SK-N-SH treated with all-trans-retinoic acid at 6 μM for 48 hours (cell line): ENCODE measurements at regions not wholly inside any gene's neighbourhood (a gene's known extent, or its start where the extent isn't known, plus 50 kb on each side); places are given as distances from the start of the nearest gene placed in this dataset.

Experiments
- ATAC-seq: fragments of 200-7000 bp; cut with Tn5 transposase; 3 replicates; pipeline ENCODE4 v1.9.1; 2020; ENCODE audit warnings: mild to moderate bottlenecking, moderate library complexity
- ARNTL ChIP-seq: fragments of 450-650 bp; formaldehyde crosslinking; IDR thresholded peaks from 2 replicates; pipeline ENCODE4 v1.5.0; 2020; ENCODE audit warnings: low read depth, mild to moderate bottlenecking, moderate library complexity, borderline replicate concordance
- BACH2 ChIP-seq: fragments of 250-450 bp; sonication (Bioruptor Pico); IDR thresholded peaks from 2 replicates; pipeline ENCODE4 v1.9.0; 2021; ENCODE audit warnings: mild to moderate bottlenecking, borderline replicate concordance
- CSDC2 ChIP-seq: fragments of 250-450 bp; sonication (Bioruptor Pico); IDR thresholded peaks from 2 replicates; pipeline ENCODE4 v1.5.0; 2020; ENCODE audit warnings: mild to moderate bottlenecking, moderate library complexity
- ESRRG ChIP-seq: fragments of 250-450 bp; sonication (Bioruptor Pico); IDR thresholded peaks from 2 replicates; pipeline ENCODE4 v1.6.1; 2021; ENCODE audit warnings: mild to moderate bottlenecking
- GLIS3 ChIP-seq: fragments of 250-450 bp; sonication (Bioruptor Pico); IDR thresholded peaks from 2 replicates; pipeline ENCODE4 v1.5.0; 2020; ENCODE audit warnings: mild to moderate bottlenecking, moderate library complexity
- ISL1 ChIP-seq: fragments of 250-450 bp; sonication (Bioruptor Pico); IDR thresholded peaks from 2 replicates; pipeline ENCODE4 v2.1.2; 2022; ENCODE audit warnings: mild to moderate bottlenecking, moderate library complexity
- OSR1 ChIP-seq: fragments of 250-450 bp; sonication (Bioruptor Pico); IDR thresholded peaks from 2 replicates; pipeline ENCODE4 v1.8.0; 2022; ENCODE audit warnings: moderate library complexity, mild to moderate bottlenecking, inconsistent platforms
- PPARA ChIP-seq: fragments of 250-450 bp; sonication (Bioruptor Pico); IDR thresholded peaks from 2 replicates; pipeline ENCODE4 v1.5.0; 2020; ENCODE audit warnings: mild to moderate bottlenecking, borderline replicate concordance
- RARB ChIP-seq: fragments of 250-450 bp; sonication (Bioruptor Pico); IDR thresholded peaks from 2 replicates; pipeline ENCODE4 v1.8.0; 2021; ENCODE audit warnings: mild to moderate bottlenecking, moderate library complexity
- SNAI2 ChIP-seq: fragments of 250-450 bp; sonication (Bioruptor Pico); IDR thresholded peaks from 2 replicates; pipeline ENCODE4 v1.5.0; 2020; ENCODE audit warnings: mild to moderate bottlenecking, moderate library complexity
- TCF4 ChIP-seq: fragments of 250-450 bp; sonication (Bioruptor Pico); IDR thresholded peaks from 2 replicates; pipeline ENCODE4 v1.8.0; 2021; ENCODE audit warnings: mild to moderate bottlenecking, moderate library complexity, borderline replicate concordance
- TOX ChIP-seq: fragments of 250-450 bp; sonication (Bioruptor Pico); IDR thresholded peaks from 2 replicates; pipeline ENCODE4 v1.8.0; 2021; ENCODE audit warnings: mild to moderate bottlenecking, moderate library complexity, borderline replicate concordance
- ZC3H10 ChIP-seq: fragments of 250-450 bp; sonication (Bioruptor Pico); IDR thresholded peaks from 2 replicates; pipeline ENCODE4 v1.5.1; 2021; ENCODE audit warnings: mild to moderate bottlenecking, moderate library complexity
- ZFP3 ChIP-seq: fragments of 250-450 bp; sonication (Bioruptor Pico); IDR thresholded peaks from 2 replicates; pipeline ENCODE4 v1.5.0; 2020; ENCODE audit warnings: mild to moderate bottlenecking, moderate library complexity
- ZFP30 ChIP-seq: fragments of 450-650 bp; formaldehyde crosslinking; IDR thresholded peaks from 2 replicates; pipeline ENCODE4 v1.5.0; 2022; ENCODE audit warnings: mild to moderate bottlenecking, moderate library complexity
- ZNF565 ChIP-seq: fragments of 450-650 bp; formaldehyde crosslinking; conservative IDR thresholded peaks from 2 replicates; pipeline ENCODE4 v1.5.0; 2020; ENCODE audit warnings: low read depth, mild to moderate bottlenecking, moderate library complexity
- ZNF70 ChIP-seq: fragments of 450-650 bp; formaldehyde crosslinking; IDR thresholded peaks from 2 replicates; pipeline ENCODE4 v1.5.0; 2020; ENCODE audit warnings: mild to moderate bottlenecking, moderate library complexity
- ZNF8 ChIP-seq: fragments of 450-650 bp; formaldehyde crosslinking; IDR thresholded peaks from 2 replicates; pipeline ENCODE4 v1.5.0; 2020; ENCODE audit warnings: mild to moderate bottlenecking, moderate library complexity
- TF ChIP-seq, protein P1 (sequence below): fragments of 250-450 bp; sonication (Bioruptor Pico); IDR thresholded peaks from 2 replicates; pipeline ENCODE4 v1.8.0; 2021; ENCODE audit warnings: low read depth, mild to moderate bottlenecking, moderate library complexity, borderline replicate concordance
- TF ChIP-seq, protein P2 (sequence below): fragments of 250-450 bp; sonication (Bioruptor Pico); IDR thresholded peaks from 2 replicates; pipeline ENCODE4 v1.8.0; 2020; ENCODE audit warnings: mild to moderate bottlenecking, moderate library complexity, borderline replicate concordance
- TF ChIP-seq, protein P3 (sequence below): fragments of 250-450 bp; sonication (Bioruptor Pico); IDR thresholded peaks from 2 replicates; pipeline ENCODE4 v1.5.0; 2020; ENCODE audit warnings: mild to moderate bottlenecking, moderate library complexity

DNA sequence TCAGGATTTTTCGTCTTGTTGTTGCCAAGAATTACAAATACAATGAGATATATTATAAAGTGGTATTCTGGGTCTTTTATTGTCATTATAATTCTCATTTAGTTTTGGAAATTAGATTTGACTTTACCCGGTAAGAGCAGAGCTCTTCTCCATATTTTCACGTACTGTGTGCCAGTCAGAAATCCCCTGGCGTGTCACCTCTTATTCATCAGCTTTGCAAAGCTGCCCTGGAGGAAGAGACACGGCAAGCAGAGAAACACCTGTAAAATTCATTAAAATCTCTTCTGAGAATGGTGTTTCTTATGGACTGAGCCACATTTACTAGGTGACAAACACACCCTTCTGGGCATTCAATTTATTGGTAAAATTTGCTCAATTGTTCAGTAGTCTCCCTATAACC lies 440.4 kb downstream of the HINT1 start:
- no peak for ATAC-seq
- TF ChIP-seq GLIS3 (CRISPR knock-in tag) (no peak), SNAI2 (no peak), ZC3H10 (CRISPR knock-in tag) (no peak), ARNTL (CRISPR knock-in tag) (no peak), ZFP3 (no peak), ZNF70 (CRISPR knock-in tag) (no peak), ZNF8 (CRISPR knock-in tag) (no peak), BACH2 (CRISPR knock-in tag) (no peak), ISL1 (CRISPR knock-in tag) (no peak), ESRRG (CRISPR knock-in tag) (no peak), OSR1 (no peak), CSDC2 (no peak), RARB (CRISPR knock-in tag) (no peak), TCF4 (no peak)
- TF ChIP-seq, protein P1, sequence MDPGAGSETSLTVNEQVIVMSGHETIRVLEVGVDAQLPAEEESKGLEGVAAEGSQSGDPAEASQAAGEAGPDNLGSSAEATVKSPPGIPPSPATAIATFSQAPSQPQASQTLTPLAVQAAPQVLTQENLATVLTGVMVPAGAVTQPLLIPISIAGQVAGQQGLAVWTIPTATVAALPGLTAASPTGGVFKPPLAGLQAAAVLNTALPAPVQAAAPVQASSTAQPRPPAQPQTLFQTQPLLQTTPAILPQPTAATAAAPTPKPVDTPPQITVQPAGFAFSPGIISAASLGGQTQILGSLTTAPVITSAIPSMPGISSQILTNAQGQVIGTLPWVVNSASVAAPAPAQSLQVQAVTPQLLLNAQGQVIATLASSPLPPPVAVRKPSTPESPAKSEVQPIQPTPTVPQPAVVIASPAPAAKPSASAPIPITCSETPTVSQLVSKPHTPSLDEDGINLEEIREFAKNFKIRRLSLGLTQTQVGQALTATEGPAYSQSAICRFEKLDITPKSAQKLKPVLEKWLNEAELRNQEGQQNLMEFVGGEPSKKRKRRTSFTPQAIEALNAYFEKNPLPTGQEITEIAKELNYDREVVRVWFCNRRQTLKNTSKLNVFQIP (CRISPR knock-in tag): no peak
- TF ChIP-seq, protein P2, sequence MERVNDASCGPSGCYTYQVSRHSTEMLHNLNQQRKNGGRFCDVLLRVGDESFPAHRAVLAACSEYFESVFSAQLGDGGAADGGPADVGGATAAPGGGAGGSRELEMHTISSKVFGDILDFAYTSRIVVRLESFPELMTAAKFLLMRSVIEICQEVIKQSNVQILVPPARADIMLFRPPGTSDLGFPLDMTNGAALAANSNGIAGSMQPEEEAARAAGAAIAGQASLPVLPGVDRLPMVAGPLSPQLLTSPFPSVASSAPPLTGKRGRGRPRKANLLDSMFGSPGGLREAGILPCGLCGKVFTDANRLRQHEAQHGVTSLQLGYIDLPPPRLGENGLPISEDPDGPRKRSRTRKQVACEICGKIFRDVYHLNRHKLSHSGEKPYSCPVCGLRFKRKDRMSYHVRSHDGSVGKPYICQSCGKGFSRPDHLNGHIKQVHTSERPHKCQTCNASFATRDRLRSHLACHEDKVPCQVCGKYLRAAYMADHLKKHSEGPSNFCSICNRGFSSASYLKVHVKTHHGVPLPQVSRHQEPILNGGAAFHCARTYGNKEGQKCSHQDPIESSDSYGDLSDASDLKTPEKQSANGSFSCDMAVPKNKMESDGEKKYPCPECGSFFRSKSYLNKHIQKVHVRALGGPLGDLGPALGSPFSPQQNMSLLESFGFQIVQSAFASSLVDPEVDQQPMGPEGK (CRISPR knock-in tag): no peak

DNA sequence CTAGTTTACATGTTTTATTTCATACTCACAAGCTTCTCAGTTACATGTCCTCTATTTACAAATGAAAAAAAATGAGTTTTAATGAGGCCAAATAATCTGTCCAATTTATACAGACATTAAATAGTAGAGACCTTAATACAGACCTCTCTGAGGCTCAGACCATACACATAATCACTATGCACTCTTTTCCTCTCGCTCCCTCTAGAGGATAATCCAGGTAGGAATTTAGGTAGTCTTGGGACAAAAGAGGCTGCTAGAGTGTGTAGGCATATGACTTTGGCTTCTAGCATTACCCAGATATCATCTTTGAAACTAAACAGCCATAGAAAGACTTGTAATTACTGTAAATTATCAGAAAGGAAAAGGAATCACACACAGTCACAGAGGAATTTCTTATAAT lies 444.7 kb downstream of the HINT1 start:
- ATAC-seq: peak; percentile 96
- TF ChIP-seq PPARA (CRISPR knock-in tag) (no peak), TOX (CRISPR knock-in tag) (no peak), ZC3H10 (CRISPR knock-in tag) (no peak)
- TF ChIP-seq, all 23 proteins: peak for 0

DNA sequence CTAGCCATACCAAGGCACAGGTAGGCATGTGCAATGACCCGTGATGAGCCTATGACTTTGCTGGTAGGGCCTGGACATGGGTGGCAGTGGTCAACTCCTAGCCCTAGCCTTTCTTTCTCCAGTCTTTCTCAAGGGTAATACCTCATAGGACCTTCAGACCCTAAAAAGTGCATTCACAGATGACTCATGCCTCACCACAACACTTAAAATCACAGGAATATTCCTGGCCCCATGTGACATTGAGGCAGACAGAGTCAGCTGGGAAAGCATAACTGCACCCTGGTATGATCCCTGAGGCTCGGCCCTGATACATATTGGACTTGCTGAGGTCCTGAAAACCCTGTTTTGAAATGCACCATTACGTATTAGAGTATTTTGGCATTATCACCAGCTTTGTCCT lies 449.5 kb downstream of the HINT1 start:
- no peak for ATAC-seq
- no peak for TF ChIP-seq ZC3H10 (CRISPR knock-in tag)
- TF ChIP-seq ZFP3: no peak
- TF ChIP-seq, protein P2 (CRISPR knock-in tag): no peak
- TF ChIP-seq ZFP30 (CRISPR knock-in tag): no peak
- no peak for TF ChIP-seq ISL1 (CRISPR knock-in tag)

DNA sequence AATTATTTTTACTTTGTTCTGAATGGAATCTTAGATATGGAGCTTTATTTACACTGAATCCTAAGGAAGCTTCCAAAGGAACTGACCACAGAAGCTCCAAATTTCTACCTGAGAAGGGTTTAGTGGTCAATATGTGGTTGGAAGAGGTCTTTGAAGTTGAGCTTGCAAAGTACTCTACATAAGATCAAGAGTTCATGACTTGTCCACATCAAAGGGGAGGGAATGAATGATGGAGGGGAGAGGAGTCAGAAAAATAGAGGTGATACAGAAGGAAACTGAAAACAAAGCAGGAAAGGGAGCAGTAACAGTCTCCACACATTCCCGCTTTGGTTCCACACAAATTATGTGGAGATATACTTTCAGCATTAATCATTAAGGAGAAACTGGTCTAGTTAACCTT lies 450.9 kb downstream of the HINT1 start:
- no peak for ATAC-seq
- TF ChIP-seq, protein P1 (CRISPR knock-in tag): no peak
- no peak for TF ChIP-seq OSR1
- no peak for TF ChIP-seq ZFP30 (CRISPR knock-in tag)
- TF ChIP-seq ZNF565 (CRISPR knock-in tag): no peak
- TF ChIP-seq ARNTL (CRISPR knock-in tag): no peak
- no peak for TF ChIP-seq ESRRG (CRISPR knock-in tag)
- no peak for TF ChIP-seq ZC3H10 (CRISPR knock-in tag)
- TF ChIP-seq ZFP3: no peak
- TF ChIP-seq RARB (CRISPR knock-in tag): no peak
- TF ChIP-seq TOX (CRISPR knock-in tag): no peak
- TF ChIP-seq, protein P2 (CRISPR knock-in tag): no peak
- TF ChIP-seq PPARA (CRISPR knock-in tag): no peak
- no peak for TF ChIP-seq ZNF8 (CRISPR knock-in tag)
- no peak for TF ChIP-seq ZNF70 (CRISPR knock-in tag)
- TF ChIP-seq GLIS3 (CRISPR knock-in tag): no peak
- TF ChIP-seq TCF4: no peak
- TF ChIP-seq SNAI2: no peak
- TF ChIP-seq, protein P3, sequence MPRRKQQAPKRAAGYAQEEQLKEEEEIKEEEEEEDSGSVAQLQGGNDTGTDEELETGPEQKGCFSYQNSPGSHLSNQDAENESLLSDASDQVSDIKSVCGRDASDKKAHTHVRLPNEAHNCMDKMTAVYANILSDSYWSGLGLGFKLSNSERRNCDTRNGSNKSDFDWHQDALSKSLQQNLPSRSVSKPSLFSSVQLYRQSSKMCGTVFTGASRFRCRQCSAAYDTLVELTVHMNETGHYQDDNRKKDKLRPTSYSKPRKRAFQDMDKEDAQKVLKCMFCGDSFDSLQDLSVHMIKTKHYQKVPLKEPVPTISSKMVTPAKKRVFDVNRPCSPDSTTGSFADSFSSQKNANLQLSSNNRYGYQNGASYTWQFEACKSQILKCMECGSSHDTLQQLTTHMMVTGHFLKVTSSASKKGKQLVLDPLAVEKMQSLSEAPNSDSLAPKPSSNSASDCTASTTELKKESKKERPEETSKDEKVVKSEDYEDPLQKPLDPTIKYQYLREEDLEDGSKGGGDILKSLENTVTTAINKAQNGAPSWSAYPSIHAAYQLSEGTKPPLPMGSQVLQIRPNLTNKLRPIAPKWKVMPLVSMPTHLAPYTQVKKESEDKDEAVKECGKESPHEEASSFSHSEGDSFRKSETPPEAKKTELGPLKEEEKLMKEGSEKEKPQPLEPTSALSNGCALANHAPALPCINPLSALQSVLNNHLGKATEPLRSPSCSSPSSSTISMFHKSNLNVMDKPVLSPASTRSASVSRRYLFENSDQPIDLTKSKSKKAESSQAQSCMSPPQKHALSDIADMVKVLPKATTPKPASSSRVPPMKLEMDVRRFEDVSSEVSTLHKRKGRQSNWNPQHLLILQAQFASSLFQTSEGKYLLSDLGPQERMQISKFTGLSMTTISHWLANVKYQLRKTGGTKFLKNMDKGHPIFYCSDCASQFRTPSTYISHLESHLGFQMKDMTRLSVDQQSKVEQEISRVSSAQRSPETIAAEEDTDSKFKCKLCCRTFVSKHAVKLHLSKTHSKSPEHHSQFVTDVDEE (CRISPR knock-in tag): no peak
